ENCODE measurements at regions not wholly inside any gene's neighbourhood (a gene's known extent, or its start where the extent isn't known, plus 50 kb on each side); places are given as distances from the start of the nearest gene placed in this dataset.

GRCh38 chr3:102484-102883 is 94.1 kb upstream of the CHL1 start:
- TF ChIP-seq RAD21 (IDR thresholded peaks at IDR 0.05; ENCODE audit: low read length) (no peak), SMC3 (IDR thresholded peaks at IDR 0.05; ENCODE audit: low read depth, low read length) (no peak), CTCF (conservative IDR thresholded peaks at IDR 0.05; ENCODE audit: low read depth, low read length) (no peak), BHLHE40 (IDR thresholded peaks at IDR 0.05; ENCODE audit: low read depth, low read length) (no peak), POLR2A (IDR thresholded peaks at IDR 0.05; ENCODE audit: low read depth, low read length) (no peak), MXI1 (IDR thresholded peaks at IDR 0.05; ENCODE audit: borderline replicate concordance, low read depth, low read length) (no peak), RCOR1 (IDR thresholded peaks at IDR 0.05; ENCODE audit: insufficient replicate concordance, low read length) (no peak), CHD1 (IDR thresholded peaks at IDR 0.05; ENCODE audit: low read depth, low read length) (no peak), USF2 (IDR thresholded peaks at IDR 0.05; ENCODE audit: low read depth, low read length) (no peak), CEBPB (IDR thresholded peaks at IDR 0.05; ENCODE audit: low read depth, low read length) (no peak), RFX5 (IDR thresholded peaks at IDR 0.05; ENCODE audit: low read depth, low read length) (no peak), FOS (IDR thresholded peaks at IDR 0.05; ENCODE audit: low read depth, low read length) (no peak), ELK1 (IDR thresholded peaks at IDR 0.05; ENCODE audit: borderline replicate concordance, low read depth, low read length) (no peak)
